ENCODE measurements at regions not wholly inside any gene's neighbourhood (a gene's known extent, or its start where the extent isn't known, plus 50 kb on each side); places are given as distances from the start of the nearest gene placed in this dataset.

DNA sequence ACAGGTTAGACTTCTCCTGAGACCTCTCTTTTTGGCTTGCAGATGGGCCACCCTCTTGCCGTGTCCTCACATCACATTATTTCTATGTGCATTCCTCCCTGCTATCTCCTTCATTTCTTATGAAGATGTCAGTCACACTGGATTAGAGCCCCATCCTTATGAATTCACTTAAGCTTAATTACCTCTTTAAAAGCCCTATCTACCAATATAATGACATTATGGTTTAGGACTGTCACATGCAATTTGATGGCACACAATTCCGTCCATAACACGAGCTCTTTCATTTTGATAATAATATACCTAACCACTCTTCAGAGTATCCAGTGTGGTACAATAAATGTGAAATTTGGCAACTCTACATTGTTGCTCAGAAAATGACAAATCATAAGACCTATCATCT is 1037.3 kb downstream of the DIAPH3 start:
- no peaks in the 10 kb centered on the region for H3K9me3 ChIP-seq (ENCODE audit: control insufficient read depth, low read depth, low read length)
- DNase-seq: no peak
- H3K14ac ChIP-seq (ENCODE audit: insufficient read depth, low read length): no peak overlapping the region
- Mint-ChIP-seq H3K4me3 (no peak overlapping the region), H3K27ac (no peak overlapping the region), H3K27me3 (ENCODE audit: low read depth) (no peaks in the 10 kb centered on the region), H3K36me3 (ENCODE audit: insufficient read depth in 1 of 3, low read depth in 3 of 3) (no peaks in the 10 kb centered on the region), H3K9me3 (no peaks in the 10 kb centered on the region), H3K4me1 (peaks cover 0 to 2% of the 10 kb centered on the region in 2 experiments; a peak in 1 of 4 replicates)
- H2BK12ac ChIP-seq (ENCODE audit: insufficient read length, low read depth, low read length): no peak overlapping the region
- no peak overlapping the region for H2BK120ac ChIP-seq (ENCODE audit: low read depth, low read length, poor library complexity, severe bottlenecking)
- H3K27ac ChIP-seq (ENCODE audit: insufficient read length, low read depth, low read length): no peak overlapping the region
- H3K4me2 ChIP-seq (ENCODE audit: insufficient read depth, insufficient read length, low read length): no peak overlapping the region
- H2AFZ ChIP-seq (ENCODE audit: low read length): no peak overlapping the region
- H3K79me1 ChIP-seq (ENCODE audit: insufficient read depth, low read depth, low read length, poor library complexity, severe bottlenecking): no peaks in the 10 kb centered on the region
- H2AK5ac ChIP-seq (ENCODE audit: insufficient read length, low read length): no peak overlapping the region
- H2BK5ac ChIP-seq (ENCODE audit: insufficient read length, low read length): no peak overlapping the region
- H3K18ac ChIP-seq (ENCODE audit: insufficient read length, low read depth, low read length): no peak overlapping the region
- H3T11ph ChIP-seq (ENCODE audit: low read length): no peak overlapping the region
- H3K27me3 ChIP-seq (ENCODE audit: insufficient read depth, low read length): no peaks in the 10 kb centered on the region
- no peaks in the 10 kb centered on the region for H3K23me2 ChIP-seq (ENCODE audit: insufficient read length, low read depth, low read length, poor library complexity, severe bottlenecking)
- H2BK20ac ChIP-seq (ENCODE audit: low read depth, low read length, poor library complexity, severe bottlenecking): no peak overlapping the region
- no peak overlapping the region for H3K23ac ChIP-seq (ENCODE audit: insufficient read length, low read depth, low read length)
- no peak overlapping the region for H4K91ac ChIP-seq (ENCODE audit: insufficient read length, low read depth, low read length)
- H4K8ac ChIP-seq (replicated peaks; ENCODE audit: insufficient read length, low read depth, low read length): no peak overlapping the region
- H2BK15ac ChIP-seq (ENCODE audit: low read depth, low read length): no peak overlapping the region
- TF ChIP-seq, protein P1, sequence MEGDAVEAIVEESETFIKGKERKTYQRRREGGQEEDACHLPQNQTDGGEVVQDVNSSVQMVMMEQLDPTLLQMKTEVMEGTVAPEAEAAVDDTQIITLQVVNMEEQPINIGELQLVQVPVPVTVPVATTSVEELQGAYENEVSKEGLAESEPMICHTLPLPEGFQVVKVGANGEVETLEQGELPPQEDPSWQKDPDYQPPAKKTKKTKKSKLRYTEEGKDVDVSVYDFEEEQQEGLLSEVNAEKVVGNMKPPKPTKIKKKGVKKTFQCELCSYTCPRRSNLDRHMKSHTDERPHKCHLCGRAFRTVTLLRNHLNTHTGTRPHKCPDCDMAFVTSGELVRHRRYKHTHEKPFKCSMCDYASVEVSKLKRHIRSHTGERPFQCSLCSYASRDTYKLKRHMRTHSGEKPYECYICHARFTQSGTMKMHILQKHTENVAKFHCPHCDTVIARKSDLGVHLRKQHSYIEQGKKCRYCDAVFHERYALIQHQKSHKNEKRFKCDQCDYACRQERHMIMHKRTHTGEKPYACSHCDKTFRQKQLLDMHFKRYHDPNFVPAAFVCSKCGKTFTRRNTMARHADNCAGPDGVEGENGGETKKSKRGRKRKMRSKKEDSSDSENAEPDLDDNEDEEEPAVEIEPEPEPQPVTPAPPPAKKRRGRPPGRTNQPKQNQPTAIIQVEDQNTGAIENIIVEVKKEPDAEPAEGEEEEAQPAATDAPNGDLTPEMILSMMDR (conservative IDR thresholded peaks at IDR 0.05): no peak
- H3K79me2 ChIP-seq (ENCODE audit: insufficient read depth, low read length): no peaks in the 10 kb centered on the region
- no peaks in the 10 kb centered on the region for H4K20me1 ChIP-seq (ENCODE audit: control insufficient read depth, insufficient read depth, insufficient read length)
- WGBS (ENCODE audit: extremely low coverage, insufficient read length, low lambda C conversion rate): no CpG with 5 or more reads among the region's 3 CpGs
- H3K9ac ChIP-seq (ENCODE audit: extremely low read depth, insufficient read length, low read length): no peak overlapping the region
- no peak overlapping the region for H4K5ac ChIP-seq (ENCODE audit: insufficient read length, low read depth, low read length)
- H3K4me1 ChIP-seq (ENCODE audit: insufficient read depth, low read length): no peaks in the 10 kb centered on the region
- H3K56ac ChIP-seq (ENCODE audit: insufficient read length, low read depth, low read length): no peak overlapping the region
- H3K4ac ChIP-seq (ENCODE audit: low read depth, low read length): no peak overlapping the region
